ENCODE measurements at regions not wholly inside any gene's neighbourhood (a gene's known extent, or its start where the extent isn't known, plus 50 kb on each side); places are given as distances from the start of the nearest gene placed in this dataset.

- TF ChIP-seq, protein P1, sequence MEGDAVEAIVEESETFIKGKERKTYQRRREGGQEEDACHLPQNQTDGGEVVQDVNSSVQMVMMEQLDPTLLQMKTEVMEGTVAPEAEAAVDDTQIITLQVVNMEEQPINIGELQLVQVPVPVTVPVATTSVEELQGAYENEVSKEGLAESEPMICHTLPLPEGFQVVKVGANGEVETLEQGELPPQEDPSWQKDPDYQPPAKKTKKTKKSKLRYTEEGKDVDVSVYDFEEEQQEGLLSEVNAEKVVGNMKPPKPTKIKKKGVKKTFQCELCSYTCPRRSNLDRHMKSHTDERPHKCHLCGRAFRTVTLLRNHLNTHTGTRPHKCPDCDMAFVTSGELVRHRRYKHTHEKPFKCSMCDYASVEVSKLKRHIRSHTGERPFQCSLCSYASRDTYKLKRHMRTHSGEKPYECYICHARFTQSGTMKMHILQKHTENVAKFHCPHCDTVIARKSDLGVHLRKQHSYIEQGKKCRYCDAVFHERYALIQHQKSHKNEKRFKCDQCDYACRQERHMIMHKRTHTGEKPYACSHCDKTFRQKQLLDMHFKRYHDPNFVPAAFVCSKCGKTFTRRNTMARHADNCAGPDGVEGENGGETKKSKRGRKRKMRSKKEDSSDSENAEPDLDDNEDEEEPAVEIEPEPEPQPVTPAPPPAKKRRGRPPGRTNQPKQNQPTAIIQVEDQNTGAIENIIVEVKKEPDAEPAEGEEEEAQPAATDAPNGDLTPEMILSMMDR (conservative IDR thresholded peaks at IDR 0.05) = no peak
- no peak for TF ChIP-seq ZFX (IDR thresholded peaks at IDR 0.05)
- peak overlapping the region; percentile 71 for H3K27ac ChIP-seq
Observed at GRCh38 chr1:201603613-201604232, 64.8 kb downstream of the NAV1 start.

DNA sequence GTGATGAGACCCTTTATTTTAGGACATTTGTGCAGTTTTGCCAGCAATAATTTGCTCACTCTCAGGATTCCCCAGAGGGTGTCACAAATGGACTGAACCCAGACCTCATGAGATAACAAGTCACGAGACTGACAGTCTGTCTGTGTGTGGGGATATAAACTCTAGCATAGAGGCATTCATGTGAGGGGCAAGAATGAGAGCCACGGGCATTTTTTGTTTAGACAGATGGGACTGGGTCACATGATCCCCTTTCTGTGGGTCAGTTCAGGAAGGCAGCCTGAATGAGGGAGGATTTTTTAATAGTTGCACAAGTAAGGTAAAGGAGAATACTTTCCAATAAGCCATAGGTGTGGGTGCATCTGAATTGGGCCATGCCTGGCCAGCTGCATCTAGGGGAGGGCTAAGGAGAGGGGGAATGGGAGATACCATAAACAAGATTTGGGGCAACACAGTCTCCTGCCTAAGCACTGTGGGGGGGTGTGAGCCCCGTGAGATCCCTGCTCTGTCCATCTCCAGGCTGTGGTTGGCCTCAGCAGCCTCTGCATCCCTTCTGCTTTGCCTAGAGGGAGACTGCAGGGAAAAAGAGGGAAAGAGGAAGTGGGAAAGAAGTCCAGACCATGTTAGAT lies 66.6 kb downstream of the NAV1 start:
- TF ChIP-seq ZFX (IDR thresholded peaks at IDR 0.05) = no peak
- TF ChIP-seq, protein P1 (conservative IDR thresholded peaks at IDR 0.05) = no peak
- peak overlapping the region; percentile 71 for H3K27ac ChIP-seq

- TF ChIP-seq, protein P1 (conservative IDR thresholded peaks at IDR 0.05) = no peak
- no peak for TF ChIP-seq ZFX (IDR thresholded peaks at IDR 0.05)
- peak overlapping the region; percentile 71; the same call in 1 of the 2 replicates for H3K27ac ChIP-seq
Observed at GRCh38 chr1:201606096-201606495, 67.2 kb downstream of the NAV1 start.

GRCh38 chr1:201606623-201607022 lies 67.7 kb downstream of the NAV1 start:
- peak overlapping the region; percentile 71; the same call in 1 of the 2 replicates for H3K27ac ChIP-seq
- TF ChIP-seq ZFX (IDR thresholded peaks at IDR 0.05) = no peak
- TF ChIP-seq, protein P1 (conservative IDR thresholded peaks at IDR 0.05) = no peak

DNA sequence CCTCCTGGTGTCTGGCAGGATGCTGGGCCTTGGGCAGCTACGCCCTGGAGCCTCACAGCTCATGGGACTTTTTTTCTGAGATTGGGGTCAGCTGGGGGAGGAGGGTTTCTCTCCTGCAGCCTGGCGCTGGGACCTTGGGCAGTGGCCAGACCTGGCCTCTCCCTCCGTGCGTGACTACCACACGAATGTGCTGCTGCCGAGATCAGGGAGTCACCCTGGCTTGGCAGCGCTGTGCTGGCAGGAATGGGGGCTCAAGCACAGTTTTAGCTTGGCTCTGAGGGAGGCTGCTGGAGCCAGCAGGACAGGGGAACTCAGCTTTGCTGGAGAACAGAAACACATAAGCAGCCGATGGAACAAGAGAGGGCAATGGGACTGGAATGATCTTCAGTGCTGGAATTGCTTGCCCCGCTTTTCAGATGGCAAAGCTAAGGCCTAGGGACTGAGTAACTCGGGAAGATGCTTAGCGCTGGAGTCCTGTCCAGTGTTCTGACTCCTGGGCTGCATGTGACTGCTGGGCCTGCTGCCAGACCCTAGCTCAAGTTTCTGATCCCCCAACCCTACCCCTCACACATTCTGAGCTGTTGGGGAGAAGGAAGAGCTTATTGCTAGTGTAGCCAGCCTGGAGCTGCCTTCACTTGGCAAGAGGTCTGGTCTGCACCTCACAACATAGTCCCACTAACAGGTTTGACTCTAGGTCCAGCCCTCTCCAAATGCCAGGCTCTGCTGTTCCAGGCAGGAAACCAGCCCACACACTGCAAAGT lies 69.9 kb downstream of the NAV1 start:
- TF ChIP-seq, protein P1 (conservative IDR thresholded peaks at IDR 0.05) = no peak
- TF ChIP-seq ZFX (IDR thresholded peaks at IDR 0.05) = no peak
- H3K27ac ChIP-seq = no peak overlapping the region; the same call in 1 of the 2 replicates

DNA sequence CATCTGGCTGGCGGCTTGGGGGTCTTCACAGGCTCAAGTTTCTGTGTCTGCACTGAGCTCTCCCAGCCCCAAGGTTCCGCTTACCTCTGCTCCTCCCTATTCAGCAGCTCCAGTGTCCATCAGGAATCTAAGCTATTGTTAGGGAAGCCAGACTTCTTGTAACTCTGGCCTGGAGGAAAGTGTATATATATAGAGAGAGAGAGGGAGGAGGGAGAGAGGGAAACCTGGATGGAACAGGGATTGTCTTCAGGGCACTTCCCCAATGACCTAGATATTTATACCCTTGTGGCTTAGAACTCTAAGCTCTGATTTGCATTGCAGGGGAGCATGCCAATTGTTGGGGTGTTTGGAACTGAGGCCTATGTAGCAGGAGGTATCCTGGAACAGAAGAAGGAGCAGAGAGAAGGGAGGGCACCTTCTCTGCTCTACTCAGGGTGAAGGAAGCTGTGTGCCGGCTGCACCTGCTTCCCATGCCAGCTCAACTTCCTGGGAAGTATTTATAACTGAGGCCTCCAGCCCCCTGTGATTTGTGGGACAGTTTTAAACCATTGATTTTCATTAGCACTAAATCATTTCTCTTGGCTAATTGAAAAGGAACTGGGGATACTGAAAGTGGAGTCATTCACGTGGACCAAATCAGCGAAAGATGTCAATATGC lies 70.9 kb downstream of the NAV1 start:
- TF ChIP-seq ZFX (IDR thresholded peaks at IDR 0.05) = no peak
- TF ChIP-seq, protein P1 (conservative IDR thresholded peaks at IDR 0.05) = no peak
- H3K27ac ChIP-seq = no peak overlapping the region

Measured in C4-2B (cell line).